ENCODE measurements at regions not wholly inside any gene's neighbourhood (a gene's known extent, or its start where the extent isn't known, plus 50 kb on each side); places are given as distances from the start of the nearest gene placed in this dataset.

DNA sequence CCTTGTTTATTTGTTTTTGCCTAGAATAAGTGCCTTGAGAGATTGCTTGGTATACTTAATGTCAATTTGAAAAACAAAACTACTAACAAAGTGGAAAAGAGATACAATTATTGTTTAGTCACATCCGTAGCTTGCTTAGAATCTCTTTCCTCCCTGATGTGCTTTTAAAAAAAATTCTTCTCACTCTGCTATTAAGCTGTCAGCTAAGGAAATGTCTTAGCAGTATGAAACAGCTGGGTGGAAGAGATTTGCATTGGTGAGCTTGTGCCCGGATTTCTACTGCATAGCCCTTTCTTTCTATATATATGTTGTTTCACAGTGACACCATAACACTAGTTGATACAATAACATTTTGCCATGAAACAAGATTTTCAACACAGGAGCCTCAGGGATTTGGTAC is 229.4 kb upstream of the RGS6 start:
- POLR2A ChIA-PET = no interaction called here
- CTCF ChIA-PET = interaction anchor here (1.5 kb wide), 1 partner anchor 9 kb away, joined by 3 read pairs; no protein-coding TSS in a partner anchor

DNA sequence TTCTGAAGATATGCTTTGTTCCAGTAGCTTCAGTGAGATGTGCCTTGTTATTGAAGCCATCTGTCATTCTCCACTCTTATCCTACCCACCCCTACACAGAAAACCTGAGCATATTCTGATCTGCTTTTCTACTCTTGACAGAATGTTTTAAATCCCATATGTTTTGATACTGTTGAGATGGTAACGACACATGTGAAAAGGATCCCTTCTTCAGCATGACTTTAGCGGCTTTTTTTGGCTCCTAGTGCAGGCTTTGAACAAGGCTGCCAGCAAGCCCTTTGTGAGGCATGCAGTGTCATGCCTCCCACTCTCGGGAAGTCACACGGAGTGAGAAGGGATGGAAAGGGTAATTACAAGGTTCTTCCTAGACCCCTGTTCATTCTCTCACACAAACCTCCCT is 228.8 kb upstream of the RGS6 start:
- H3K4me3 ChIP-seq (ENCODE audit: low read depth, low read length) = no peak overlapping the region
- H3K36me3 ChIP-seq (ENCODE audit: control insufficient read depth, insufficient read depth, low read length) = peaks cover 4% of the 10 kb centered on the region
- TF ChIP-seq, protein P1, sequence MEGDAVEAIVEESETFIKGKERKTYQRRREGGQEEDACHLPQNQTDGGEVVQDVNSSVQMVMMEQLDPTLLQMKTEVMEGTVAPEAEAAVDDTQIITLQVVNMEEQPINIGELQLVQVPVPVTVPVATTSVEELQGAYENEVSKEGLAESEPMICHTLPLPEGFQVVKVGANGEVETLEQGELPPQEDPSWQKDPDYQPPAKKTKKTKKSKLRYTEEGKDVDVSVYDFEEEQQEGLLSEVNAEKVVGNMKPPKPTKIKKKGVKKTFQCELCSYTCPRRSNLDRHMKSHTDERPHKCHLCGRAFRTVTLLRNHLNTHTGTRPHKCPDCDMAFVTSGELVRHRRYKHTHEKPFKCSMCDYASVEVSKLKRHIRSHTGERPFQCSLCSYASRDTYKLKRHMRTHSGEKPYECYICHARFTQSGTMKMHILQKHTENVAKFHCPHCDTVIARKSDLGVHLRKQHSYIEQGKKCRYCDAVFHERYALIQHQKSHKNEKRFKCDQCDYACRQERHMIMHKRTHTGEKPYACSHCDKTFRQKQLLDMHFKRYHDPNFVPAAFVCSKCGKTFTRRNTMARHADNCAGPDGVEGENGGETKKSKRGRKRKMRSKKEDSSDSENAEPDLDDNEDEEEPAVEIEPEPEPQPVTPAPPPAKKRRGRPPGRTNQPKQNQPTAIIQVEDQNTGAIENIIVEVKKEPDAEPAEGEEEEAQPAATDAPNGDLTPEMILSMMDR (IDR thresholded peaks at IDR 0.05; ENCODE audit: insufficient read depth, low read depth, low read length) = no peak
- no peaks in the 10 kb centered on the region for H3K27me3 ChIP-seq (ENCODE audit: control insufficient read depth, insufficient read depth, low read length)
- DNase-seq (ENCODE audit: low read depth) = no peak
- POLR2A ChIA-PET = no interaction called here
- CTCF ChIA-PET = interaction anchor here (1.5 kb wide), 1 partner anchor 8 kb away, joined by 3 read pairs; no protein-coding TSS in a partner anchor

More for the DNA sequence above, 229.4 kb upstream of the RGS6 start:
- no peak for DNase-seq (ENCODE audit: low read depth)
- H3K4me3 ChIP-seq (ENCODE audit: low read depth, low read length) = no peak overlapping the region
- TF ChIP-seq, protein P1 (IDR thresholded peaks at IDR 0.05; ENCODE audit: insufficient read depth, low read depth, low read length) = no peak
- peaks cover 4% of the 10 kb centered on the region for H3K36me3 ChIP-seq (ENCODE audit: control insufficient read depth, insufficient read depth, low read length)
- no peaks in the 10 kb centered on the region for H3K27me3 ChIP-seq (ENCODE audit: control insufficient read depth, insufficient read depth, low read length)

DNA sequence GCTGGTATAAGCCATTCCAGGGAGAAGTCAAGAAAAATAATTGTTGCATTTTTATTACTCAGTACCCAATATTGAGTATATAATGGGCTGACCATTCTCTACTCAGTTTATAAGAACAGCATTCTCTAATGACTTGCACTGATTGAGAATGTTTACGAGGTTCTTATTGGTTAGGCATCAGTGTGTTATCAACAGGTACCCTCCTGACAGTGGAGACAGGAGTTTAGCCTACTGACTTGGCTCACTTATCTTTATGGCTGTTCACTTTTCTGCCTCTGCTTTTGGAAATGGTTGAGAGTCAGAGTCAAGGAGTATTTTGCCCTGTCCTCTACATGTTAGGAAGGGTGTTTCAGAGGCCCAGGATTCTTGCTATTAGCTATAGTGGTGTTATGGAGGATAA is 228.0 kb upstream of the RGS6 start:
- Histone ChIP-seq H3K27me3 (ENCODE audit: control insufficient read depth, insufficient read depth, low read length) (no peaks in the 10 kb centered on the region), H3K36me3 (ENCODE audit: control insufficient read depth, insufficient read depth, low read length) (peaks cover 3% of the 10 kb centered on the region), H3K4me3 (ENCODE audit: low read depth, low read length) (no peak overlapping the region)
- CTCF ChIA-PET = interaction anchor here (0.7 to 1.5 kb wide), 2 partner anchors 8 to 9 kb away, joined by 3 read pairs; no protein-coding TSS in a partner anchor
- POLR2A ChIA-PET = no interaction called here
- TF ChIP-seq, protein P1 (IDR thresholded peaks at IDR 0.05; ENCODE audit: insufficient read depth, low read depth, low read length) = no peak
- DNase-seq (ENCODE audit: low read depth) = no peak

DNA sequence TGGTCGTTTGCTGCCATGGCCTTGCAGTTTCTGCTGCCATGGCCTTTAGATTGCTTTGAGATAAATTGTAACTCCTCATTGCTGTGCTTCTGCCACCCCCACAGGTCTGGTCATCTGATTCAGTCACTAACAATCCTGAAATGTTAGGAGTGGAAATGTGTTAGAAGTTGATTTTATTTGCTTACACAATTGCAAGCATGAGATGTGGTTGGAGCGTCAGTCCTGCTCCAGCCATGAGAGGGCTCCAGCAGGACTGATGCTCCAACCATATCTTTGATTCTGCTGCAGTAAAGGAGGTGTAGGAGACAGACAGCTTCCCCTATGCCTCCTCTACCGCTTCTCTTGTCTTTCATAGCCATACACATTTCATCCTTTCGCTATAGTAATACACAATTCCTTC is 226.8 kb upstream of the RGS6 start:
- DNase-seq (ENCODE audit: low read depth) = no peak
- Histone ChIP-seq H3K27me3 (ENCODE audit: control insufficient read depth, insufficient read depth, low read length) (no peaks in the 10 kb centered on the region), H3K36me3 (ENCODE audit: control insufficient read depth, insufficient read depth, low read length) (peaks cover 6% of the 10 kb centered on the region), H3K4me3 (ENCODE audit: low read depth, low read length) (no peak overlapping the region)
- TF ChIP-seq, protein P1 (IDR thresholded peaks at IDR 0.05; ENCODE audit: insufficient read depth, low read depth, low read length) = no peak
- ChIA-PET CTCF (no interaction called here), POLR2A (no interaction called here)

DNA sequence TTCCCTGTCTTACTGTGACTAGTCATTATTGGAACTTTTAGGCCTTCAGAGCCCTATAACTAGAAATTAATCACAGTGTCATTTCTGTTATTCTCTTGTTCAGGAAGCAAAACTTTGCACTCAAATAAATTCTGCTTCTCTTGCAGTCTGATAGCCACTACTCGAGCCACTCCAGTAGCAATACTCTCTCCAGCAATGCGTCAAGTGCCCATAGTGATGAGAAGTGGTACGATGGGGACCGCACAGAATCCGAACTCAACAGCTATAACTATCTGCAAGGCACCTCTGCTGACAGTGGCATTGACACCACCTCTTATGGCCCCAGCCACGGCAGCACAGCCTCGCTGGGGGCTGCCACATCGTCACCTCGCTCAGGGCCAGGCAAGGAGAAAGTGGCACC is 223.2 kb upstream of the RGS6 start:
- DNase-seq (ENCODE audit: low read depth) = no peak
- TF ChIP-seq, protein P1 (IDR thresholded peaks at IDR 0.05; ENCODE audit: insufficient read depth, low read depth, low read length) = no peak
- CTCF ChIA-PET = no interaction called here
- Histone ChIP-seq H3K27me3 (ENCODE audit: control insufficient read depth, insufficient read depth, low read length) (no peaks in the 10 kb centered on the region), H3K4me3 (ENCODE audit: low read depth, low read length) (no peak overlapping the region), H3K36me3 (ENCODE audit: control insufficient read depth, insufficient read depth, low read length) (peaks cover 4% of the 10 kb centered on the region)
- POLR2A ChIA-PET = no interaction called here

Data from BJ (cell line).